ENCODE measurements at regions not wholly inside any gene's neighbourhood (a gene's known extent, or its start where the extent isn't known, plus 50 kb on each side); places are given as distances from the start of the nearest gene placed in this dataset.

- ChIA-PET CTCF (no interaction called here), POLR2A (no interaction called here)
- Mint-ChIP-seq H3K4me3 (no peak overlapping the region), H3K4me1 (ENCODE audit: low read depth) (no peaks in the 10 kb centered on the region), H3K27ac (no peak overlapping the region), H3K9me3 (no peaks in the 10 kb centered on the region), H3K36me3 (ENCODE audit: low read depth) (no peaks in the 10 kb centered on the region), H3K27me3 (peaks cover 24% of the 10 kb centered on the region)
- H3K4me3 ChIP-seq (ENCODE audit: low read length) = no peak overlapping the region
- no peak for TF ChIP-seq CTCF (IDR thresholded peaks at IDR 0.05)
- no peaks in the 10 kb centered on the region for H3K36me3 ChIP-seq (ENCODE audit: insufficient read depth, low read length)
- peaks cover 5% of the 10 kb centered on the region for H3K4me1 ChIP-seq (ENCODE audit: insufficient read depth, low read length)
- H3K9me3 ChIP-seq (ENCODE audit: control insufficient read depth in 1 of 2, insufficient read depth in 1 of 2, low read length in 2 of 2) = no peaks in the 10 kb centered on the region
- DNase-seq (no peak), ATAC-seq (ENCODE audit: poor library complexity) (no peak)
- H3K27me3 ChIP-seq (ENCODE audit: control insufficient read depth in 1 of 2, insufficient read depth in 2 of 2, low read length in 2 of 2) = peaks cover 3 to 7% of the 10 kb centered on the region in 2 experiments
- H3K27ac ChIP-seq (ENCODE audit: low read depth in 1 of 2, low read length in 2 of 2) = no peak overlapping the region
- intact Hi-C loops (cut with DNase I, micrococcal nuclease) = no loop called here
Observed at GRCh38 chr16:56140645-56141044, 50.6 kb upstream of the GNAO1 start.

DNA sequence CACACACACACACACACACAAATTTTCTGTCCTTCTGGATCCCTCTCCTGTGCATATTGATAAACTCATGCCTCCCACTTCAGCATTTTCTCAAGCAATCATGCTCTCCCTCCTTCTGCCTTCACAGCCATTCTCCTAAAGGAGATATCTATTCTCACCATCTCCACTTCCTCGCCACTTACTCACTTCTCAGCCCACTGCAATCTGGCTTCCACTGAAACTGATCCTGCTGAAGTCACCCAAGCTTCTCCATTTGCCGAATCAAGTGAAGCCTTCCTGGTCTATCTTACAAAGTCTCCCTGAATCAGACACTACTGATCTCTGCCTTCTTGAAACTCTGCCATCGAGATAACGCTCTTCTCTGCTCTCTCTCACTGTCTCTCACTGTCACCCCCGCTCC is 54.0 kb upstream of the GNAO1 start:
- ChIA-PET CTCF (no interaction called here), POLR2A (no interaction called here)
- no peaks in the 10 kb centered on the region for H3K9me3 ChIP-seq (ENCODE audit: control insufficient read depth in 1 of 2, insufficient read depth in 1 of 2, low read length in 2 of 2)
- H3K4me1 ChIP-seq (ENCODE audit: insufficient read depth, low read length) = peaks cover 5% of the 10 kb centered on the region
- H3K27ac ChIP-seq (ENCODE audit: low read depth in 1 of 2, low read length in 2 of 2) = no peak overlapping the region
- Mint-ChIP-seq H3K27ac (no peak overlapping the region), H3K4me1 (ENCODE audit: low read depth) (no peaks in the 10 kb centered on the region), H3K27me3 (peaks cover 16% of the 10 kb centered on the region), H3K9me3 (no peaks in the 10 kb centered on the region), H3K4me3 (no peak overlapping the region), H3K36me3 (ENCODE audit: low read depth) (no peaks in the 10 kb centered on the region)
- DNase-seq = peak in 1 of 14 experiments; percentile 11
- ATAC-seq (ENCODE audit: poor library complexity) = no peak
- H3K4me3 ChIP-seq (ENCODE audit: low read length) = no peak overlapping the region
- intact Hi-C loops (cut with DNase I, micrococcal nuclease) = no loop called here
- no peaks in the 10 kb centered on the region for H3K36me3 ChIP-seq (ENCODE audit: insufficient read depth, low read length)
- H3K27me3 ChIP-seq (ENCODE audit: control insufficient read depth in 1 of 2, insufficient read depth in 2 of 2, low read length in 2 of 2) = peaks cover 0 to 3% of the 10 kb centered on the region in 2 experiments
- TF ChIP-seq CTCF (IDR thresholded peaks at IDR 0.05) = no peak

GRCh38 chr16:56136256-56136655 is 55.0 kb upstream of the GNAO1 start:
- Mint-ChIP-seq H3K27me3 (peaks cover 26% of the 10 kb centered on the region), H3K9me3 (no peaks in the 10 kb centered on the region), H3K27ac (no peak overlapping the region), H3K36me3 (ENCODE audit: low read depth) (no peaks in the 10 kb centered on the region), H3K4me1 (ENCODE audit: low read depth) (no peaks in the 10 kb centered on the region), H3K4me3 (no peak overlapping the region)
- DNase-seq (no peak), ATAC-seq (ENCODE audit: poor library complexity) (no peak)
- TF ChIP-seq CTCF (IDR thresholded peaks at IDR 0.05) = no peak
- H3K4me1 ChIP-seq (ENCODE audit: insufficient read depth, low read length) = peaks cover 5% of the 10 kb centered on the region
- no peak overlapping the region for H3K27ac ChIP-seq (ENCODE audit: low read depth in 1 of 2, low read length in 2 of 2)
- H3K9me3 ChIP-seq (ENCODE audit: control insufficient read depth in 1 of 2, insufficient read depth in 1 of 2, low read length in 2 of 2) = no peaks in the 10 kb centered on the region
- H3K27me3 ChIP-seq (ENCODE audit: control insufficient read depth in 1 of 2, insufficient read depth in 2 of 2, low read length in 2 of 2) = no peaks in the 10 kb centered on the region
- intact Hi-C loops (cut with DNase I, micrococcal nuclease) = no loop called here
- no peak overlapping the region for H3K4me3 ChIP-seq (ENCODE audit: low read length)
- POLR2A ChIA-PET = no interaction called here
- H3K36me3 ChIP-seq (ENCODE audit: insufficient read depth, low read length) = no peaks in the 10 kb centered on the region
- CTCF ChIA-PET = no interaction called here

Data from CD4-positive, alpha-beta T cell (primary cell).